ENCODE measurements at regions not wholly inside any gene's neighbourhood (a gene's known extent, or its start where the extent isn't known, plus 50 kb on each side); places are given as distances from the start of the nearest gene placed in this dataset.
"Not testable (repeated sequence)": the region's sequence is repeated elsewhere in the genome, so short reads cannot be mapped to it uniquely, and the experiment has no call there.

DNA sequence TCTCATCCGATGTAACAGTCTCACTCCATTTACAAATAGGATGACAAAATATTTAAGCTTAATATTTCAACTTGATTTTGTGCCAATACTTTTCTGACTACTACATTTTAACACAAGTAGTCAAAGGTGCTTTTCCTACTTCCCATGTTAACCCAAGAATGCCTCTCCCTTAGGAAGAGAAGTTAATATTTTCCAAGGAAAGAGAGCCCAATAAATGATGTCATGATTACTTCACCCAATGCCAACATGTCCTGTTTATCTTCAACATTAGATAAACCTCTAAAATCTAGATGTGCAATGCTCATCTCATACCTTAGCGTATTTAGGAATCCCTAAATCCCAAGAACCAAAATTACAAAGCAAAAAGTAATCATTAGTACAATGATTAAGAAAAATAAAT lies 156.7 kb upstream of the TENT5A start:
- peak; percentile 68 for DNase-seq (ENCODE audit: low read depth)

DNA sequence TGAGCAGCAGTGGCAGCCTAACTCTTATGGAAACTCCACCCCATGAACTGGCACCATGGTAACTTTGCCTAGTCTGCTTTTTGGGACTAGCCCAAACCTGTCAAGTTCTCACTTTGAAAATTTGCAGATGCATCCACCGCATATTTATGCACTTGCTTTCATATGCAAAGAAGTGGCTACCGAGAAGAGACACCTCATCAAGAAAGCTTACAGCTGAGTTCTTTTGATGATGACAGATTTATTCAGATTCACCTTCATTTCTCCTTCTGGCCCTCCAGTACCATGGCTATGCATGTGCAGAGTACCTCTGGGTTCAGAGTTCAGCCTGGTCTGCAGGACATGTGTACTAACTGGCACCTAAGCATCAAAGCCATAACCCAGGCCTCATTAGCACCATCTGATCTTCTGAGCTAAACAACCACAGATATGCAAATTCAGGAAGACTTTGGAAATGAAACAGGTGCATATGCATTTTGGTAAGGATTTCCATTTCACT lies 154.3 kb upstream of the TENT5A start:
- DNase-seq (ENCODE audit: low read depth), result no peak

DNA sequence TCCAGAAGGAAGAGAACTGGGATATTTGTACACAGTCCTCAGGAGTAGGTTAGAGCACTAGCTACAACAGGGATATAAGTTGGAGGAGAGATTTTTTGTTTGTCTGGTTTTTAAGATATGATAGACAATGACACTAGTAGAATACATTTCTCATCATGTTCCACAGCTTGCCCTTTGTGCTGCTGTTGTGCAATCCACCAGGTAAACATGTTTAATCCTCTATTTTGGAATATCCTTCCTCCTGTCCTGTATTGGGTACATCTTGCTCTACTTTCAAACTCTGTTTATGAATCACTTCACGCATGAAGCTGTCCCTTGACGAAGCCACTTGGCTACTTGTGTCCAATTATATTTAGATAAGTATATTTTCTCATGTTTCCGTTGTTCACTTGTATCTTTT lies 153.6 kb upstream of the TENT5A start:
- no peak for DNase-seq (ENCODE audit: low read depth)

DNA sequence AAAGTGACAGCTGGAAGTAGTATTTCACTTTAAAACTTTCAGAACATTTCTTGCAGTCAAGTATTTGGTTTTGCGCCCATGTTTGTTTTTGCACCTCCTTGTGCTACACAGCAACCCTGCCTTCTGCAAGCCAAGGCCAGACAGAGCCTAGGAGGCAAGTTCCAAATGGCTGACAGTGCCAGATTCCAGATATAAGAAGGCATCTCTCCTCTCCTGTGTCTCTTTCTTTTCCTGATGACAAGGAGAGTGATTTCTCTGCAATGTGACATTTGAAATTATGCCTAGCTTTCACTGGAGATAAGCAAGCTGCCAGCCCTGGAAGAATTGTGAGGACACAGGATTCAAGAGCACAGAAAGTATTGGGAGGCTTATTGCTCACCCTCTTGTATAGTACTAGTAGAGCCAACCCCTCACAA lies 149.1 kb upstream of the TENT5A start:
- no peak for DNase-seq (ENCODE audit: low read depth)

DNA sequence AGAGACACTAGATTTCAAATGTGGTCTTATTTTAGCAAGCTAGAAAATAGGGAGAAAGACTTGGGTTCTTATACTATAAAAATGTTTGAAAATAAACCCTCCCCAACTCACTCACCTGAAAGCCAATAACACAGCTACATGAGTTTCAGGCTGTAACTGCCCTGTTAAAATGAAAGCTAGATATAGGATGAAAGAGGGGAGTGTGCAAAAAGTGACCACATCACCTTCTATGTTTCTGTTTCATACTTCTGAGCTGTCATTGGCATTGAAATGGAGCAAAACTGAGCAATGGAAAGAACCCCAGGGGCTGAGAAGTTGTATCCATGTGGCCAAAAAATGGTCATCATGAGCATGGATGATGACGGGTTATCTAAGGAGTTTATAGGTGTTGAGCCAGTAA lies 148.1 kb upstream of the TENT5A start:
- DNase-seq (ENCODE audit: low read depth), result no peak

DNA sequence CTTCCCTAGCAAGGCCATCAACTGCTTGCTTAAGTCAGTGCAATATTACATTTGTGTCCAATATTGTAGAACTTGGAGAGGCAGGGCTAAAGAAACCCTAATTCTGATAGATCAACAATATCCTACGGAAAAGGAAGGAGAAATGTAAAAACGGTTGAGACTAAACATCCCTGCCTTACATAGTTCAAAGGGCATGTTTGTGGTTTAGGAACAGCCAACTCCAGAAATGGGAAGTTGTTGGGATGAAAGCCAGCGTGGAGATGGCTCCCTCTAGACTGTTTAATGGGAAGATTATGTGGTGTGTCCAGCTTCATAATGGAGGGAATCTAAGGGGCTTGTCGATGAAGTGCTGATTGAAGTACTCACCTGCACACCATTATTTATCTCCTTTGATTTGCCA lies 145.3 kb upstream of the TENT5A start:
- no peak for DNase-seq (ENCODE audit: low read depth)

DNA sequence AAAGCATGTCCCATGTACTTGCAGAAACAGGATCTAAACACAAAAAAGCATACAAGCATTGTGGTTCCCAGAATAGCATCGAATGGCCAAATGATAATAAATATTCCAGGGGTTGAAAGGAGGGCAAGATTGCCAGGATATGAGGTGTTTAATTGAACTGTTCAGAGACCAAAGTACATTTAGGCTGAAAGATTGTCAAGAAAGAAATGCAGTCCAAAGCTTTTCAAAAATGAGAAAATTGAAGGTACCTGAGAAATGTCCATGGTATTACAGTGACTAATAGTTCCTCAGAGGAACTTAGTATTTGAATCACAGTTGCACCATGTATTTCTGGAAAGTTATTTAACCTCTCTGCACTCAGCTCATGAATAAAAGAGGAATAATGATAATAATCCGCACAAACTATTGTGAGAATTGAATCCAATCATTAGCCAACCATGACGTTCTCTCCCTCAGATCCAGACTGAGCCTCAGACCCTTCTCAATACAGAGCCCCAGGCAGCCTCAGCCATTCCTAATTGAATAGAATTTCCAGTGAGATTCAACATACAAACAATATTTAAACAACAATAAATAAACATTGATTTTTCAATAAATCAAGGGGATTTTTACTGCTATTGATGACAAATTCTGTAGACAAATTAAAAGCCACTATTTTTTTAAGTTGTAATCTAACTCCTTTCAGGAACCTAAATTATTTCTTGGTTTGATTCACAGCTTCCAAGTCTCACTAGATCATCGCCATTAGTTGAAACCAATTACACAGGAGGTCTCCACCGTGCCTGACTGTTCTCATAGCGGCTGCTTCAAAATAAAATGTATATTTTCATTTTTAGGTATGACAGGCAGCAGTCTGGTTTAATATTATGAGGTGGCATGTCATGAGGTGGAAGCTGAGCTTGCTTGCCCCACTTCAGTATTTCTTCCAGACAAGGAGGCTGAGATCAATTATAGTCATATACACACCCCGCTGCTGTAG lies 144.3 kb upstream of the TENT5A start:
- DNase-seq (ENCODE audit: low read depth), result peak; percentile 25

DNA sequence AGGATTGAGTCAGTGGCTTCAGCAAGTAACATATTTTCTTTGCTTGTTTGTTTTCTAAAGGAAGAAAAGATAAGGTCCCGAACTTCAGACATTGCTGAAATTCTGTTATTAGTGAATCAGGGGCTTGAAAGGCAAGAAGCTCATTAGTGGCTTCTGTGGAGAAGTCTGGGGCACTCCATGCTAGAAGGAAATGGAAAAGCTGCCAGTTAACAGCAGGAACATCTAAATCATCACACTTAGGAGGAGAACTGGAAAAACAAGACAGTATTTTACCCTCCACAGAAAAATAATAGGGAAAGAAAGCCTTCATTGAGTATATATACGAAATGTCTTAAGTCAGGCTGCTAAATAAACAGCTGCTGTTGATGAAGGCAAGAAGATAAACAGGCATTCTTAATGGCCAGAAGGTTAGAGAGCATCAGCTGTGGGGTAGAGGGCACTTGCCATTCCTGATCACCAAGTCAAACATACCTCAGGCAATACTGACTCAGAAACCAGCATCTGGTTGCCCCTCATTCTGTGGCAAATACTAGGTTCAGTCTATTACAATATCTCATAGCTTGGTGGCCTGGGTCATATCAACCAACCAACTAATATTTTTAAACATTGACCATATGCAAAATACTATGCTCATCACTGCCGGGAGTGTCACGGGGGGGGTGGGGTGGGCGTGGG lies 143.2 kb upstream of the TENT5A start:
- peak; percentile 89 for DNase-seq (ENCODE audit: low read depth)

DNA sequence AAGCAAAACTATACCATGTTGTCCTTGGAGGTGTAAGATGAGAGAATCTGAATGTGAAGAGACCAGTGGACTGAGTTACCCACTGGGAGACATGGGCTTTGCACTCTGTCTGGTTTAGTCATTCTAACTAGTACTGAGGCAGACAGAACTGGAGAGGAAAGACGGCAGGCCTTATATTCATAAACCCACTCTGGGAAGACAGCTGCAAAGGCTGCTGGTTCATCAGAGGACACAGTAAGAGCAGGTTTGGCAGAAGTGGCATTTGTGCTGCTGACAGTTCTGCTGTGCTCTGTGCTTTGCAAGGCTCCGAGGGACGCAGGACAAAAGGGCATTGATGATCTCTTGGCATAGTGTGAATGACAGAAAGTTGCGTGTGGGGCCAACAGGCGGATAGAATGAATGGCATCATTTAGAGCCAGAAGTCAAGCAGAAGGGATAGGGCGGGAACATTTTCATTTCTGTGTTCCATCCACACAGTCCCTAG lies 142.3 kb upstream of the TENT5A start:
- no peak for DNase-seq (ENCODE audit: low read depth)

DNA sequence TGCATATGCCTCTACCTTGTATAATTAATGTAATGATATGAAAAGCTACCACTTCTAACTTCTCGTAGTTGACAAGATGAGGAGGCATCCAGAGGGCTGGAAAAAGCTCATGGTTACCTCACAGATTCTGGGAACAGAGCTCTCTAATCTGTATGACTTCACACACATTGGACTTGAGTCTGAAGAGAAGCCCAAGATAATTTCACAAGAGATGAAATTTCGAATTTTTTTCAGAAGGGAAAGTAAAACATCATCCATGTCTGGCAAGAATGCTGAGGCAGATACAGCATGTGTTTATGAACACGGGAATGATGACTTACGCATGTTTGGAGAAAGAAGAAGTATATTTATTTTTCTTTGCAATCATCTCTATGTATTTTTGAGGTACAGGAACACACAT lies 141.8 kb upstream of the TENT5A start:
- no peak for DNase-seq (ENCODE audit: low read depth)

DNA sequence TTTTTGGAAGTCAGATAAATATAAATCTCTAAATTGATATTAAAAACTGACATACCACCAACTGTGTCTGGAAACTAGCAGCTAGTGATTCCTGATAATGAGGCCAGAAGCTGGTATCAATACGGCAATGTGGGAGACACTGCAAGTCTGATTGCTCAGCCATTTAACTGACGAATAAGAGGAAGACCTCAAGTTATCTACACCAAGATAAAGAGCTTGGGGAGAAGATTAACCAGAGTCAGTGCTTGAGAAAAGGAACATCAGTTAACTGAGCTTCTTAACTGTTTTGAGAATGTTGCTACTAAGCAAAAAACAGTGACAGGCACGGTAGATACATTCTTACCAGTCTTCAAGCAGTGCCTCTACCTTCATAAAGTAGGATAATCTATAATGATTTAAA lies 140.4 kb upstream of the TENT5A start:
- DNase-seq (ENCODE audit: low read depth), result no peak

DNA sequence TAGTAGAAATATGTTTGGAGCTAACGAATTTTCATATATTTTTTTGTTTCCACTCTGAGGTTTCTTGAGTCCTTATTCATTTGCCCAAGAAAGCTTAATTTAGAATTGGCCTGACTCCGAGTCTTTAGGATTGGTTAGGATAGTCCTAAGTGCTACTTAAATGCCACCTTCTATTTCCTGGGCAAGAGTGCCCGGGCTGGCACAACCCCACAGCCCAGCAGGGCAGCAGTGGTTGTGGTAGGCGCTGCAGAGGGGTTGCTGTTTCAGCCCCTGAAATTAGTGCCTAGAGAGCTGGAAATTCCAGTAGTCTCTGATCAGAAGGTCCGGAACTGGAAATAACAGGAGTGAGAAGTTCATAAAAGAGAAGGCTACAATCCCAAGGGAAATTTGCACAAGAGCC lies 139.4 kb upstream of the TENT5A start:
- no peak for DNase-seq (ENCODE audit: low read depth)

DNA sequence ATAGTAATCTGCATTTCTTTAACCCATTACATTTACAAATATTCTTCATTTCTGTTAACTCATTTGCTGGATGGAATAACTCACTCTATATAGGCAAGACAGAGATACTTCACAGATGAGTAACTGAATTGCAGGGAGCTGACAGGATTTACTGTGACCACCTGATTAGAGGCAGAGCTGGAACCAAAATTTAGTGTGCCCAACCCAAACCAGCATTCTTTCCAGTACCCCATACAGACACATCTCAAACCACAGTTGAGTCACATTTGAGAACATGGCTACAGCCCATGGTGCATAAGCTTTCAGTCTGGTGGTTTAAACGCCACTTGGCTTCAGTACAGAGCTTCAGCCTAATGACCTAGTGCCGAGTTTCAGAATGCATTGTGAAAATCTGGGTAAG lies 138.4 kb upstream of the TENT5A start:
- DNase-seq (ENCODE audit: low read depth), result peak; percentile 73

DNA sequence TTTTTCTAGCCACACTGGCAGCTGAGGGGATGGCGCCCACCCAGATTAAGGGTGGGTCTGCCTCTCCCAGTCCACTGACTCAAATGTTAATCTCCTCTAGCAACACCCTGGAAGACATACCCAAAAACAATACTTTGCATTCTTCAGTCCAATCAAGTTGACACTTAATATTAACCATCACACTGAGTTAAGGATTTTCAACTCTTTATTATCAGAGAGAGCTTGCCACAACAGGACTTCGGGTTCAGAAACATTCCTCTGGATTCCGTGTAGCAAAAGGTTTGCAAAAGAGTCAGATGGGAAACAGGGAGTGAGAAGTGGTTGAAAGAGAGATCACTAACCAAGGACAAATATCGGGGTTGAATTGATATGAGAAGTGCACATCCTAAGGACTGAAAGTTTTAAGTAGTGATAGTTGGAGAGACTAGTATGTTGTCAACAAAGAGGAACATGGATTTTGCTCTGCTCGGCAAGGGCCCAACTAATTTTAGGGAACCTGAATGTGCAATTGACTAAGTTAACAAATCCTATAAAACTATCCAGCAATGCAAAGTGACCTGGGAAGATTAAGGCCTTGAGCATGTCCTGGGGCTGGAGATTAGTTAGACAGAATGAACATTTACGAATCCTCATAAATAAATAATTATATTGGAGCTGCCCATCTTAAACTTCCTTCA lies 137.0 kb upstream of the TENT5A start:
- DNase-seq (ENCODE audit: low read depth), result no peak

DNA sequence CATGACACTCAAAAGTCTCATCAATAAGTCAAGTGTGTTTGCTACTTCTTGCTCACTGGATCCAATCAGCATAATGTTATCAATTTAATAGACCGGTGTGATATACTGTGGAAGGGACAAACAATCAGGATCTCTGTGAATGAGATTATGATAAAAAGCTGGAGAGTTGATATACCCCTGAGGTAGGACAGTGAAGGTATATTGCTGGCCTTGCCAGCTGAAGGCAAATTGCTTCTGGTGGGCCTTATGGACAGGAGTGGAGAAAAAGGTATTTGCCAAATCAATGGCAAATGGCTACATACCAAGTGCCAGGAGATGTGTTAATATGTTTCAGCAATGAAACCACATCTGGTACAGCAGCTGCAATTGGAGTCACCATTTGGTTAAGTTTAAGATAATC lies 134.4 kb upstream of the TENT5A start:
- DNase-seq (ENCODE audit: low read depth), result not testable (repeated sequence)

DNA sequence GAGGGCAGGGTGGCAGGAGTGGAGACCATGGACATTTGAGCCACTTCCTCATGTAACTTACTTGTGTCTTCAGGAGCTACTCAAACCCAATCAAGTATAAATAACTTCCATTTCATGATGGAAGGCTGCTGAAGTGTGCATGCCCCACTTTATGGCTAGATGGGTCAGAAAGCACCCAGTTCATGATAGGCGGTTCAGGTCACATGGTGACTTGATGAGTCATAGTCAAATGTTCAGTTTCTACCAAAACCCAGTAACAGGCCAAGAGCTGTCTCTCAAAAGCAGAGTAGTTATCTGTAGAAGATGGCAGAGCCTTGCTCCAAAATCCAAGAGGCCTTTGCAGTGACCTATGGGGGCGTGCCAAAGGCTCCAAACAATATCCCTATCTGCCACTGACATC lies 133.7 kb upstream of the TENT5A start:
- DNase-seq (ENCODE audit: low read depth), result no peak

DNA sequence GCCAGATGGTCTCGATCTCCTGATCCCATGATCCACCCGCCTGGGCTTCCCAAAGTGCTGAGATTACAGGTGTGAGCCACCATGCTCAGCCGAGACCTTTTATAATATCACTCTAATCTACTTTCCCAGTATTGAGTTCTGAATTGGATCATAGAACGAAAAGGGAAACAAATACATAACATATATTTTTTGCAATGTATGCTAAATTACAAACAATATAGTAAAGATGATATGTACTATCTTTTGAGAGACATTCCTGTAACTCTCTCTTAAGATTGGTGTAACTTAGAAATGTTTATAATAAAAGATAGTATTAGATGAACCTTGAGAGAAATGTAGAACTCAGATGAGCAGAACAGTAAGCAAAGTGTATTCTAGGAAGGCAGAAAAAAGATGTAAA lies 129.2 kb upstream of the TENT5A start:
- DNase-seq (ENCODE audit: low read depth), result no peak

DNA sequence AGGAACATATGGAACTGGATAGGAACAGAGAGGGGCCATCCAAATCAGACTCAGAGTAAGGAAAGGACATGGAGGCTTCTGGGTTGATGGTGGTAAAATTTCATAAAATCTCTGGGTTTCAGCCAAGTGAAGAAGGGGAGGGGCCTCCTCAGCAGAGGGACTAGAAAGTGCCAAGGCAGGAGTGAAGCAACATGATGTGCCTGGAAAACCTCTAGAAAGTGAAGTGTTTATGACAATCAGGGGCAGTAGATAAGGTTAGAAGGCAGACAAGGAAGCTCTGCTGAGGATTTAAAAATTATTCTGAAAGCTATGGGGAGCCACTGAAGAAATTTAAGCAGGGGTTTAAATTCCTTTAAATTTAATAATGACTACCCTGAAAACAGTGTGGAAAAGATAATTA lies 126.0 kb upstream of the TENT5A start:
- no peak for DNase-seq (ENCODE audit: low read depth)

DNA sequence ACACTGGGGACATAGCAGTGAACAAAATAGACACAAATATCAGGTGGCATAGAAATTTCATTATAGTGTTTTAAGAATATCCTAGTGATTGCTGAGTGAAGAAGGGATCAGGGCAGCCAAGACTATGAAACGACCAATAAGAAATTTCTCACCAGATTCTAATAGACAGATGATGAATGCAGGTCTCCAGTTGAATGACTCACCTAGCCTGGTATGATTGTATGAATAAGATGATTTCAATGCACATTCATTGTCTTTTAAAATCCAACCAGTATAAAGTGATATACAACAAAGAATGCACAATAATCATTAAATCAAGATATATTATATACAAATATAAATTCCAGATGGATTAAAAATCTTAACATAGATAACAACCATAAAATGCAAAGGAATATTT lies 124.5 kb upstream of the TENT5A start:
- DNase-seq (ENCODE audit: low read depth), result peak; percentile 15

DNA sequence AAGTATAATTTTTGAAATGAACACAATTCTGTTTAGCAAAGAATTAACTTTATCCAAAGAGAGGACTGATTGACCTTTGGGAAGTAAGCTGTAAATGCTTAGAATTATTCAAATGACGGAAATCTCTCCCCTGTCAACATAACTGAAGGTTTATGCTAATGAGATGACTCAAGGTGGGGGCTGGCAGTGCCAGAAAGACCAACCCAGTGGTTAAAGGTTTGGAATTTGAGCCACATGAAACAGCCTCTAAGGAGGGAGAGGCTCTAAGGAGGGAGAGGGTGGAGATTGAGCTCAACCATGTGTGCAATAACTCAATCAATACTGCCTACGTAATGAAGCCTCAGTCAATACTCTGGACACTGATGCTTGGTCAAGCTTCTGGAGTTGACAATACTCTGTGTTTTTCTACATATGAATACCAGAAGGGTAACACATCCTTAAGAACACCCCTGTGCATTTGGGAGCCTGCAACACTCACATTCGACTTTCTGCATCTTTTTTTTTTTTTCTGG lies 123.4 kb upstream of the TENT5A start:
- DNase-seq (ENCODE audit: low read depth), result peak; percentile 71

DNA sequence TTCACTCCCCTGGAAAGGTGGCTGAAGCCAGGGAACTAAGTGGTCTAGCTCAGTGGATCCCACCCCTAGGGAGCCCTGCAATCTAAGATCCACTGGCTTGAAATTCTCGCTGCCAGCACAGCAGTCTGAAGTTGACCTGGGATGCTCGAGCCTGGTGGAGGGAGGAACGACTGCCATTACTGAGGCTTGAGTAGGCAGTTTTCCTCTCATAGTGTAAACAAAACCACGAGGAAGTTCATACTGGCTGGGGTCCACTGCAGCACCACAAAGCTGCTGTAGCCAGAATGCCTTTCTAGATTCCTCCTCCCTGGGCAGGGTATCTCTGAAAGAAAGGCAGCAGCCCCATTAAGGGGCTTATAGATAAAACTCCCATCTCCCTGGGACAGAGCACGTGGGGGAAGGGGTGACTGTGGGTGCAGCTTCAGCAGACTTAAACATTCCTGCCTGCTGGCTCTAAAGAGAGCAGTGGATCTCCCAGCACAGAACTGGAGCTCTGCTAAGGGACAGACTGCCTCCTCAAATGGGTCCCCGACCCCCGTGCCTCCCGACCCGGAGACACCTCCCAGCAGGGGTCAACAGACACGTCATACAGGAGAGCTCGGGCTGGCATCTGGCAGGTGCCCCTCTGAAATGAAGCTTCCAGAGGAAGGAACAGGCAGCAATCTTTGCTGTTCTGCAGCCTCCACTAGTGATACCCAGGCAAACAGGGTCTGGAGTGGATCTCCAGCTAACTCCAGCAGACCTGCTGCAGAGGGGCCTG lies 117.4 kb upstream of the TENT5A start:
- DNase-seq (ENCODE audit: low read depth), result not testable (repeated sequence)

Measured in renal cortical epithelial cell (primary cell).